GM18907 (cell line): ENCODE measurements at regions not wholly inside any gene's neighbourhood (a gene's known extent, or its start where the extent isn't known, plus 50 kb on each side); places are given as distances from the start of the nearest gene placed in this dataset.
"Not testable (repeated sequence)": the region's sequence is repeated elsewhere in the genome, so short reads cannot be mapped to it uniquely, and the experiment has no call there.

Source experiments
- ATAC-seq: cut with Tn5 transposase; IDR thresholded peaks from one replicate; pipeline ENCODE4 v1.9.1; 2021; ENCODE audit warnings: mild to moderate bottlenecking, moderate library complexity; ENCODE audit not compliant: unreplicated experiment

DNA sequence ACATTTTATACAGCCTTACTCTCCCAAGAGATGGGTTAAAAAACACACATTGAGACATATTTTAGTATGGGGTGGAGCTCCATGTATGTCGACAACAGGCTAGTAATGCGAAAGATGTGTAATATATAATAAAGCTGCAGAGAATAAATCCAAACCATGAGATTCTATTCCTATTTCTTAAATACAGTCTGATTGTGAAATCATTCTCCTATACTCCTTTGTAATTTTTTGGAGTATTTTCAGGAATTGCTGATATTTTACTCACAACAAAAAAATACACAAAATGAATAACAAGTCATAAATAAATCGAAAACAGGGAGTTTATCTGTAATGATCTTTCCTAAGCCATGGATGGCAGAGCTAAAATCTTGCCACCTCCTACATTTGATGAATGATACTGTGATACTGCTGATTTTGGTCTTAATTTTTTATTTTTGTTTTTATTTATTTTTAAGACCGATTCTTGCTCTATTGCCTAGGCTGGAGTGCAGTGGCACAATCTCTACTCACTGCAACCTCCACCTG lies 173.5 kb upstream of the KLF6 start:
- ATAC-seq = no peak

DNA sequence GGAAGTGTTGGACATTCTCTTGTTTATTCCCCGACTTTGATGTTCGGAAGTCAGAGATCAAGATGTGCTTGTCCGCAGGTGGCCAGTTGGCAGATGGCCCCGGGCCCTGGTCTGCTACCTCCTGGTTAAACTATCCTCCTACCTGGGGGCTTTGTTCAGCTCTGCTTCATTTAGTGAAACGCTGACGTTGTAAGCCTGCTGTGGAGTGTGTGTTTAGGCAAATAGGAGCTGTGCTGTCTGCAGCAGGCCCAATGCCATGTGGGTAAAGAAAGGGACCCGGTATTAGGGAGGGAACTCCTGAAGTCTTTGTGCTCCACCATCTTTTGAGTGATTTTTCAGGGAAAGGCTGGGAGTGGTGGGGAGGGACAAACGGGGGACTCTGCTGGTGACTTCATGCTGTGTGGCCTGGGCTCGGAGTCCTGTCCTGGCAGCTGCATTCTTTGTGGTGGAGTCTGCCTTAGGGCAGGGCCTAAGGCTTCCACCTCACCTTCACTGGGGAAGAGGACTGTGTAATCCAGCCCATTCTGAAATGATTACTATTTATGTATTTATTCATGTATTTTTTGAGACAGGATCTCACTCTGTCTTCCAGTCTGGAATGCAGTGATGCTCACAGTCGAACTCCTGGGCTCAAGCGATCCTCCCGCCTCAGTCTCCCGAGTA lies 171.1 kb upstream of the KLF6 start:
- no peak for ATAC-seq

DNA sequence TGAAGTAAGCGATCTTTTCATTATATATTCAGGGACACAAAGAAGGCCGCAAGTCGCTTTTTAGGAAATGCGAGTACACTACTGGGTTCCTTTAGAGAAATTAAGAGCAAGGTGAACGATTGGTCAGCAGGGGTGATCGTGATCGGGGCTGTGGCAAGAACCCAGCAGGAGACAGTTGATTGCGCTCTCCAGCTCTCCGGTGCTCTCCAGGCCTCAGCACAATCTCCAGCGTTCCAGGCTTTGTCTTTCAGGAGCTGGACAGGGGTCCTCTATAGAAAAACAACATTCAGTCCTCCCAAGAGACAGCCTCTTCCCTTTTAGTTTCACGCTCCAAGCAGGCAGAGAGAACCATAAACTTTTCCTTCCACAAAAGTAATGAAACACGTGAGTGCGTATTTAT lies 170.5 kb upstream of the KLF6 start:
- no peak for ATAC-seq

DNA sequence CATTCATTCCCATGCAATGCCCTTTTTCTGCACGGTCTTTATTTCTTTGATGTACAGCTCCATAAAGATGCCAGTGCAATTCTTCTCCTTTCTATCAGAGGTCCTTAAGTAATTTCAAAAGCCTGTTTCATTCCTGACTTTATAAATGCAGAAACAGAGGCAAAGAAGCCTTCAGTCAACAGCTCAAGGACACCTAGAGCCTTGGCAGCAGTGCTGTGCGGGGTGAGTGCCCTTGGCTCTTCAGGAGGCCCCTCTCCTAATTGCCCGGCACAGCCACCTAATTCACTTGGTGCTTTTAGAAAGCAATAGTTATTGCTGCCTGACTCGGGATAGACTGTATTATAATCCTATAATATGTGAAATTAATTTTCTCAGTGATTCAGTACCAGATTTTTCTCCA lies 169.6 kb upstream of the KLF6 start:
- ATAC-seq = no peak

- ATAC-seq = not testable (repeated sequence)
These were observed 169.0 kb upstream of the KLF6 start for GRCh38 chr10:3954007-3954406.

- ATAC-seq = no peak
These were observed 167.0 kb upstream of the KLF6 start for GRCh38 chr10:3951993-3952392.

DNA sequence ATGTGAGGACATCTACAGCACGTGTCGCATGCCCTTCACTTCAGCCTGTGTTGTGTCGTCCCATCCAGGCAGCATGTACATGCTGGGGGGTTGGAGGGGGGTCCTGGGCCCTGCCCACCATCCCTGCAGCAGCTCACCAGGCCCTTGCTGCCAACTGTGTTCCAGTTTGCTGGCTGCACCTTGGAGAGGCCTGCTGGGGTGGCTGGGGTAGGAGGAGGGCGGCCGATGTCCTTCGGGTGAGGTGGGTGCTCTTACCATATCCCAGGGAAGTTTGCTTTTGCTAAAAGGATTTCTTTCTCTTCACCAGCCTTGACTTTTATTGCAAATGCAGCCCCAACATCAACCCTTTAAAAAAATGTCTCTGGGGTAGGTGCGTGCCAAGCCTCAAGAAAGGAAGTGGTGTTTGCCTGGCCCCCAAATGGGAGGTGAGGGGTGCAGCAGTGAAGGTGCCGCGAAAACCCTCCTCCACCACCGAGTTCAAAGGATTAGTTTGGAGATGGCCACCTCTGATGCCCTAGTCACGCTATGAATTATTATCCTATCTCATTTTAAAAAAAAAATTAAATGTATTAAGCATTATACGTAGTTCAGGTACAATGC lies 165.8 kb upstream of the KLF6 start:
- no peak for ATAC-seq

DNA sequence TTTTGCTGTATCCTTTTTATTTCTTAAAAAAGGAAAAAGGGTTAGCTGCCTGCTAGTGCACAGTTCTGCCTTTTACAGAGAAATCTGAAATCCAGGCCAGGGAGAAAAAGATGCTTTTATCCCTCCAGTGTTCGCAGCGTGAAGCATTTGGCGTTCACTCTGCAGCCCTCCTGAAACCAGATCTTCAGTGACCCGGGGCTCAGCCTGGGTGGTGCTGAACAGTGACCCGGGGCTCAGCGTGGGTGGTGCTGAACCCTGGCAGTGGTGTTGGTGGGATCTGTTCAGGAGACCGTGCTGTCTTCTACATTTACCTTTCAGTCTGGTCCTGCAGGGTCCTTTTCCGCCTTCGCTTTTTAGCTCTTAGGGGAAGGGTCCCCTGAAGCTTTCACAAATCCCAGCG lies 164.7 kb upstream of the KLF6 start:
- no peak for ATAC-seq

GRCh38 chr10:3948843-3949242 lies 163.8 kb upstream of the KLF6 start:
- ATAC-seq = no peak

DNA sequence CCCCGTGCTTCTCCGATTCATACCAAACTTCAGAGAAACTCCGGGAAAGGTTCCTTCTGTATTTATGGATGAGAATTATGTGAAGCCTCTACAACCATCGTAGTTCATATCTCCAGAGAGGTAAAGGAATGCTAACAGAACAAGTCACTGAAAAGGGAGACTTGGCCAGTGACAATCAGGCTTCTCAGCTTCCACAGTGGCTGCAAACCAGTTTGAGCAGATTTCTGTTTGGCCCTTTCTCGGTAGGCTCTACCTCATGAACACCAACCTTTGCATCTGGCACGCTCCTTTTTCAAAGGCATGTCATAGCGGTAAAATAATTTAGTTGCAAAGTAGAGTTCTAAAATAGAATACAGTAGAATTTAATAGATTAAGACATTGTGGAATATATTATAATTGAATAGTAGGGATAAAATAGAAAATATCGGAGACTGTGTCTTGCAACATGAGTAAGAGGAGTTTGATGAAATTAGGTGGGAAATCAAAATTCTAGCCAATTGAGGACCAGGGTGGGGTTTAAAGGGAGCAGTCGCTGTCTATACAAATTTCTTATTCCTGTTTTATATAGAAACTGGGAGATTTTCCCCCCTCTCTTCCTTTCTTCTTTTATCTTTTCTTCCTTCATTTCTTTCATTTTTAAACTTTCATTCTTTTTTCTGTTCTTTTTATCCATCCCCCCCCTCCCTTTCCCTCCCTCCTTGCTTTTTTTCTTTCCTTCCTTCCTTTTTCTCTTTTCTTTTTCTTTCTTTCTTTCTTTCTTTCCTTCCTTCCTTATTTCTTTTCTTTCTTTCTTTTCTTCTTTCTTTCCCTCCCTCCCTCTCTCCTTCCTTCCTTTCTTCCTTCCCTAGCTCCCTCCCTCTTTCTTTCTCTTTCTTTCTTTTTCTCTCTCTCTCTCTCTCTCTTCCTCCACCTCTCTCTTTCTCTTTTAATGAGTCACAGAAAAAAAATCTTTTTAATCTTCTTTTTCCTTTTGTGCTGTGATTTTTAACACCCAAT lies 161.5 kb upstream of the KLF6 start:
- no peak for ATAC-seq

DNA sequence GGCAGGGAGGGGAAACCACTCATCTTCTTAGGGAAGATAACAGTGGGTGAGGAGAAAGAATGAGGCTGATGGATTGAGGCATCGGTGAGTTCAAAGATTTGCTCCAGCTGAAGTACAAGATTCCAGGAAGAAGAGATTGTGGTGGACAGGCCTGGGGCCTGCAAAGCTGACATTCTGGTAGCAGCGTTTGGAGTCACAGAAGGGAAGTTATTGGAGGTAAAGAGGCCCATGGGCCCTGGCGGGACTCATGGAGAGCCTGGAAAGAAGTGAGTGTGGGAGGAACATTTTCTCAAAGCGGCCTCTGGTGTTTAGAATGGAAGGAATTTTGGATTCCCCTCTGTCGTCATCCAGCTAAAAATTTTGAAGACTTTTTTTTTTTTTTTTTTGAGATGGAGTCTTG lies 160.0 kb upstream of the KLF6 start:
- ATAC-seq = no peak

GRCh38 chr10:3944591-3944990 lies 159.6 kb upstream of the KLF6 start:
- no peak for ATAC-seq

GRCh38 chr10:3943695-3944257 lies 158.8 kb upstream of the KLF6 start:
- no peak for ATAC-seq

- ATAC-seq = no peak
These were observed 158.0 kb upstream of the KLF6 start for GRCh38 chr10:3942937-3943489.

- no peak for ATAC-seq
These were observed 156.7 kb upstream of the KLF6 start for GRCh38 chr10:3941676-3942075.

- no peak for ATAC-seq
These were observed 151.5 kb upstream of the KLF6 start for GRCh38 chr10:3936422-3937040.

- no peak for ATAC-seq
These were observed 150.9 kb upstream of the KLF6 start for GRCh38 chr10:3935933-3936359.

DNA sequence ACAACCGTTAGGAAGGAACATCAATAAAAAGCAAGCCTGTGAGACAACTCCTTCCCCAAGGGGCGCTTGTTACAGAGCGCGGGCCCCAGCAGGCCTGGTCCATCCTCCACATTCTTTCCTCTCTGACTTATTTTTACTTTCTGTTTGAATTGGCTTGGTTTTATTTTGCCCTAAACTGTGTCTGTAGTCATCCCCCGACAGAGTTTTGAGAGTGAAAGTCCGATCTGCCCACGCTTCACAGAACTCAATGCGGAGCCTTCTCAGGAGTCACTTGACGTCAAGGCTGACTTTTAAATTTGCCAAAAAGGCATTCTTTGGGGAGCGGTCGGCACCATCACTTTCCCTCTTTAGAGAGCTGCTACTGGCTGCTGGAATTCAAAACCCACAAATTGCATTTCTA lies 150.1 kb upstream of the KLF6 start:
- peak; percentile 98 for ATAC-seq

DNA sequence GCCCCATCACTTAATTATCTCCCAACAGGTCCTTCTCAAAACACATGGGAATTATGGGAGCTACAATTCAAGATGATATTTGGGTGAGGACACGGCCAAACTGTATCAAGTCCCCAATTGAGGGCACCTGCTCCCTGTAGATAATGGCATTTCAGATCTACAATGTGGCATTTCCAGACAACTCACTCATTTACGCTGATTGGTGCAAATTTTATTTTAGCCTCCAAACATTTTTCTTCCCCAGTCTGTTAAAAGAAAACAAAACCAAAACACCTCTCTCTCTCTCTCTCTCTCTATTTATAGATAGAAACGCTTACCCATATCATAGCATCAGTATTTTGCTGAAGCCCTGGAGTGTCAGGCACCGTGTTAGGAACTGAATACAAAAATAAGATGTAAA lies 148.7 kb upstream of the KLF6 start:
- ATAC-seq = no peak

DNA sequence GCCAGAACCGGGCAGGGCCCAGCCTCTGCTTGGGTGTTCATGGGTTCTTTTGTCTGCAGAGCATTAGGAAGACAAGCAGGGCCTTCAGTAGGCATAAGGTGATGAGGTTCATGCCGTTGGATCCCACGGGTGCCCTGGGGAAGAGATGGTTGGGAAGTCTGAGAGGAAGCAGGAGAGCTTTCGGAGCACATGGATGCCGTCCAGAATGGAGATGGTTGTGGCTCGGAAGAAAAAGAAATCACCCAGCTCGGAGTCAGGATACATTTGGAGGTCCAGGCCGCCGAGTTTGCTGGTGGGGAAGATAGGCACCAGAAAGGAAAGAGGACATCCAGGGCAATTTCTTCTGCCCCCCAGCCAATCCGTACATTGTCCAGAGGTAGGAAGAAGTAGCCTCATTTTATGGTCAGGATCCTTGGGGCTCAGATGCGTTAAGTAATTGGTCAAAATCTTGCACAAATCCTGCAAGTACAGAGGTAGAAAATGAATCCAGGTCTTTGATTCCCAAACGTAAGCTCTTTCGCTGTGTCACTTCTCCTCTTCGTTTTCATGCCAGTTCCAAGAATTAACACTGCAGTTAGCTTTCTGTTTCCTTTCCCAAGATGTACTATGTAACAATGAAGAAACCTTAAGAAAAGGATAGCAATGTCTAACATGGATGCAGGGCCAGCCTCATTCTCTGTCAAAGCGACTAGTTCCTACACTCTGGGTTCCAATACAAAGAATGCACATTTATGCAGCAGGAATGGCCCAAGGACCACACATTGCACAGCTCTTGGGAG lies 147.8 kb upstream of the KLF6 start:
- ATAC-seq = no peak
